GM18909 (cell line): ENCODE measurements at regions not wholly inside any gene's neighbourhood (a gene's known extent, or its start where the extent isn't known, plus 50 kb on each side); places are given as distances from the start of the nearest gene placed in this dataset.

Experiments
- ATAC-seq: cut with Tn5 transposase; IDR thresholded peaks from one replicate; pipeline ENCODE4 v1.9.1; 2021; ENCODE audit warnings: mild to moderate bottlenecking; ENCODE audit not compliant: unreplicated experiment, poor library complexity

GRCh38 chr10:108112218-108112617 lies 947.7 kb upstream of the SORCS1 start:
- no peak for ATAC-seq

- ATAC-seq, result no peak
Measured at GRCh38 chr10:108104551-108105156, 940.1 kb upstream of the SORCS1 start.

DNA sequence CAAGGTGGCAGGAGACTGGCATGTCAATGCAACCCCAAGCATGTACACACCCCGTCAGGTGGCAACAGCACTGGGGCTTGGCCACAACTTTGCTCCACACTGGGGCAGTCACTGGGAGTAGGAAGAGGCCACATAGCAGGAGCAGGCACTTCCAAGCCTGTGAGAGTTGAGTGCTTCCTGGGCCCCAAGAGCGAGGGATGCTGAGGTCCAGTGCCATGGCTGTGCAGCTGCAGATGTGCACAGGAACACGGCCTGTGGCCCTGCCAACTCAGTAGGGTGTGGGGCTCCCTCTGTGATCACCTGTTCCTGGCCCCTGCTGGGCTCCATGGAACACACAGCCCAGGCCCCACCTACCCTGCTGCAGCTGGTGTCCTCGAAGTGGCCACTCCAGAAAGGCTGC lies 932.8 kb upstream of the SORCS1 start:
- ATAC-seq, result no peak

DNA sequence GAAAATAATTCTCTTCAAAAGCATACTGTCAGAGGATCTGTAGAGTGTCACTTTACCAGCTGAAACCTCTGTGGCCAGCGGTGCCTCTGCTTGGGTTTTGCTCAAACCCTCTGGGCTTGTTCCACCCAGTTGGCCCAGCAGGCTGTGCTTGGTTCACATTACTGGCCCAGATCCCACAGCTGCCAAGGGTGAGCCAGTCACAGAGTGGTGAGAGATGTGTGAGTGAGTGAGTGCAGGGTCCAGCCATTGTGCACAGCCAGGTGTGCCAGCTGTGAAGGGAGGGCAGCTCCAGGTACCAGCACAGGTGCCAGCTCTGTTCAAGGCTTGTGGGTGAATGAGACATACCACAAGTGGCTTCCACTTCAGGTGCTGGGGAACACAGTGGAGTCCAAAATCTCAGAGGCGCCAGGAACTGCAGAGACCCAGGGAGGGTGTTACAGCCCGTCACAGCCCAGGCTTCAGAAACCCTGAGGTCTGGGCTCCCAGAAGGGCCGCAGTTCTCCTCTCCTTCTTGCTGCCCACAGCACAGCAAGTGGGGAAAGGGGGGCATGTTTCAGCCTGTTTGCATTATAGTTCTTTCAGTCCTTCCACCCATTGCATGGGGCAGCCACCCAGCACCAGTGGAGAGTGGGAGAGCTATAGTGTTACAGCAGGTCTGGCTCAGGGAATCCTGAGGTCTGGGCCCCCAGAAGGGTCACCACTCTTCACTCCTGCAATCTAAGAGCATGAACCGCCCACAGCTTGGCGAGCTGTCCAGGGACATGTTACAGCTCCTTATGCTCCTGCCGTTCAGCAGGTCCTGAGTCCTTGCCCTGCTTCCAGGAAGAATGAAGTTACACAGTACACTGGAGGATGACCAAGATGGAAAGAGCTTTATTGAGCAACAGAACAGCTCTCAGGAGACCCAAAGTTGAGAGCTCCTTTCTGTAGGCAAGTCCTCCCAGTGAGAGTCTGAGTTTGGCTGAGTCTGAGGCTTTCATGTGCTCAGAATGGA lies 931.7 kb upstream of the SORCS1 start:
- ATAC-seq, result no peak

GRCh38 chr10:108090476-108091215 lies 926.1 kb upstream of the SORCS1 start:
- no peak for ATAC-seq

DNA sequence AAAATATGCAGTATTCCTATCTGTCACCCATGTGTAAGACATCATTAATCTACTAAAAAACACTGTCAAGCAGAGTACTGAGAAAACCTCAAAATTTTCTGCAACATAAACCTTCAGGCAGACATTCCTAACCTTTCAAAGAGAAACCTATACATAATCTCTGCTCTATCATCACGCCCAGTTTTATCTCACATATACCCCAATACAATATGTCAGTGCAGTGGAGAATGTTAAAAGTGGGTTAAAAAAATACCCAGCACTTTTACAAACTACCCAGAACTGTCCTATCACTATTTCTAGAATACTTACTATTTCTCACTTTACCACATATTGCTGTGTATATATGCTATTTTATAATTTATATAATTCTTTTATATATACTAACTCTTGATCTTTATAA lies 922.0 kb upstream of the SORCS1 start:
- ATAC-seq, result no peak

DNA sequence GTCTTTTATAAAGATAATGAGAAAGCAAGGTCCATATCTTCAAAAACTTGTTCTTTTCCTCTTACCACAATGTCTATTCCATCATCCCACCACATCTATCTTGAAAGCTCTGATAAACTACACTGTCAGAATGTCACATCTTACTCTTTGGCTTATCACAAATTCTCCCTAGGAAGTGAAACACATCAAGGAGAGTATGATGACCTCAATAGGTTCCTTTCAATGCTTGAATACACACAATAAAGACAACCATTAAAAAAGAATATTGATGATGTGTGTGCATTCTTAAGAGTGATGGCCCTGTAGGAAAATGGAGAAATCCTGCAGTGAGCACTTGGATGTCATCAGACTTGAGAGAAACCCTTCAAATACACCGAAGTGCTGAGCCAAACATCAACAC lies 918.1 kb upstream of the SORCS1 start:
- no peak for ATAC-seq

DNA sequence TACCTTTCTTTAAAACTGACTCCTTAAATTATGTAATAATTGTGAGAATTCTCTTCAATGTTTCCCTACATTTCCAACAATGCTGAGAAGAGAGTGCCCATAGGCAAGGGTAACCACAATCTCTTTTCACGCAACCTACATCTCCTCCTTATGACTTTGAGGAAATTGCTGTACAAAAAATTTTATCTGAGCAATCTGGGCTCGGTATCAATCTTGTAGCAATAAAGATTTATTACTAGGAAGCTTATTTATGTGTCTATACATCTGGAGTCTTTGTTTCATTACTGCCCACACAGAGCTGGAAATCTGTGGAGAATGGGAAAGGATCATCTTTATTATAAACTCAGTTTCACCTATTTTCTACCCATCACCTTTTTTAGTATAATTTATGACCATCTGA lies 913.8 kb upstream of the SORCS1 start:
- no peak for ATAC-seq

DNA sequence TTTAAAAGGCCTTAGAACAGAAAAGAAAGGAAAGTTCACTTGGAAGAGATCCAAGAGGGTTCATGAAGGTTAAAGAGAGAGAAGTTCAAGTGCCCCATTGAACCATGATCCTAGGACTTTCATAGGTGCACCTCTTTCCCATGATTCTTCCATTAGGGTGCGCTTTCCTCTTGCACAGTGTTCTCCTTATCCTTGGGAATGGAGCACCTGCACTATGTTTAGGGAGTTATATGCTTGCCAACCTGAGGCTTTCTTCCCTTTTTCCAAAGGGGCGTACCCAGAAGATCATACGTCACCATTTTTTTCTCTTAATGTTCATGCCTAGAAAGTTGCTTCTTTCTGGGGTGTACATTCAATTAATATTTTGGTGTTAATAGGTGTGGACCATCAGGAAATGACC lies 908.0 kb upstream of the SORCS1 start:
- ATAC-seq, result no peak

- ATAC-seq, result no peak
Measured at GRCh38 chr10:108070789-108071188, 906.3 kb upstream of the SORCS1 start.

- no peak for ATAC-seq
Measured at GRCh38 chr10:108069096-108069495, 904.6 kb upstream of the SORCS1 start.

GRCh38 chr10:108064746-108065260 lies 900.3 kb upstream of the SORCS1 start:
- ATAC-seq, result no peak

- no peak for ATAC-seq
Measured at GRCh38 chr10:108060246-108060645, 895.7 kb upstream of the SORCS1 start.

GRCh38 chr10:108055506-108055905 lies 891.0 kb upstream of the SORCS1 start:
- no peak for ATAC-seq

GRCh38 chr10:108052981-108053380 lies 888.5 kb upstream of the SORCS1 start:
- no peak for ATAC-seq

GRCh38 chr10:108051218-108051617 lies 886.7 kb upstream of the SORCS1 start:
- no peak for ATAC-seq

DNA sequence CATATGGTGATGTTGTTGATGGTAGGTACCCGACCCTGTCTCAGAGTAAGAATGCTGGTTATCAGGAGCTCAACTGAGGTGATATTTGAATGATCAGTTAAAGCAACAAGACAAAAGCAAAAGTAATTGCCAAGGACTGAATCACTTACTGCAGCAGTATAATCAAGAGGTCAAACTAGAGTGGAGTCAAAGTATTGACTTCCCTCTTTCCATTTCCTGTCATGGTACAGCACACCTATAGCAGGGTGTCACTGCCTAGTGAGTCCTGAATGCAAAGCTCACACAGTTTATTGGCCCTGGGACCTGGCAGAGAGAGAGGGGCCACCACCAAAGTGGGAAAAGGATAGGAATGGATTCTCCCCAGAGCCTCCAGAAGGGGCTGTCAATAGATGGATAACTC lies 886.1 kb upstream of the SORCS1 start:
- no peak for ATAC-seq

DNA sequence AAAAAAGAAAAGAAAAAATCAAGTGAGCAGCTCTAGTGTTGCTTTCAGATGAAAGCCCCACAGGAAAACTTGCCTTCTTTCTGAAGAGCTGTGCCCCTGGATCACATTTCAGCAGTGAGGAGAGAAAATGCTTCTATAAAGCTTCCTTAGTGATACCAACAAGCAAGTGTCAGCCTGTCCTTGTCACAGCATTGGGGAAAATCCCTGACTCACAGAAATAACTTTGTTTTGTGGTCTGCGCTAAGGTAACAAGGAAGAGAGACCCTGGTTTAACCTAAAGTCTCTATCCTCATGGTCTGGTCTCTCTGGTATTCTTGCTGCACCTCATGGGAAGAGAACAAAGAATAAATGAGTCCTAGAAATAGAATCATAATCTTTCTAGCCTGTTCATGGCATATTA lies 885.2 kb upstream of the SORCS1 start:
- no peak for ATAC-seq

GRCh38 chr10:108048898-108049297 lies 884.4 kb upstream of the SORCS1 start:
- ATAC-seq, result no peak

DNA sequence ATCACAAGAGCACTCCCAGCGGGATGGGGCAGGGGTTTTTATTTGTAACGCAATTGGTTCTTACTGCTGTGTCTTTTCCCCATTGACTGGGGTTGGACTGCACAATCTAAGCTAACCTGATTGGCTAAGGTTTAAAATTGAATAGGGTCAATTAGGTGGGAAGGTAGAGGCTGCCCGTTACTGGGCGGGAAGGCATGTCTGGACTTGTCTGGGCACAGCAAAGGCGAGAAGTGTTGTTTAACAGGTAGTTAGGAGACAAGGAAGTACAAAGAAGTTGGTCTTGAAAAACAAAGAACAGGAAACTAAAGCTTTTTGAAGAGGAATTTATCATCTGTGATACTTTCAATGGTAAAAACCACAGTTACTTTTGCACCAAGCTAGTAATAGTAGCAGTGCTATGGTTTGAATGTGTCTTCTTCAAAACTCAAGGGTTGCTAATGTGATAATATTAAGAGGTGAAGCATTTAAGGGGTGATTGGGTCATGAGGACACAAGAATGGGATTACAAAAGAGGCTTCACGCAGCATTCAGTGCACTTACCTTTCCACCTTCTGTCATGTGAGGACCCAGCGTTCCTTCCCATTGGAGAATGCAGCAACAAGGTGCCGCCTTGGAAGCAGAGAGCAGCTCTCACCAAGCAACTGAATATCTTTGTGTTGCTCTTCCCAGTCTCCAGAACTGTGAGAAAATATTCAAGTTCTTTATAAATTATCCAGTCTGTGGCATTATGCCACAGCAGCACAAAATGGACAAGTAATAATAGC lies 875.5 kb upstream of the SORCS1 start:
- no peak for ATAC-seq
